NCI-H1436 (cell line): ENCODE measurements at regions not wholly inside any gene's neighbourhood (a gene's known extent, or its start where the extent isn't known, plus 50 kb on each side); places are given as distances from the start of the nearest gene placed in this dataset.
"Not testable (repeated sequence)": the region's sequence is repeated elsewhere in the genome, so short reads cannot be mapped to it uniquely, and the experiment has no call there.

Experiments
- DNase-seq: peaks from one replicate; lab custom pipeline; 2025; lab: John Stamatoyannopoulos, UW

DNA sequence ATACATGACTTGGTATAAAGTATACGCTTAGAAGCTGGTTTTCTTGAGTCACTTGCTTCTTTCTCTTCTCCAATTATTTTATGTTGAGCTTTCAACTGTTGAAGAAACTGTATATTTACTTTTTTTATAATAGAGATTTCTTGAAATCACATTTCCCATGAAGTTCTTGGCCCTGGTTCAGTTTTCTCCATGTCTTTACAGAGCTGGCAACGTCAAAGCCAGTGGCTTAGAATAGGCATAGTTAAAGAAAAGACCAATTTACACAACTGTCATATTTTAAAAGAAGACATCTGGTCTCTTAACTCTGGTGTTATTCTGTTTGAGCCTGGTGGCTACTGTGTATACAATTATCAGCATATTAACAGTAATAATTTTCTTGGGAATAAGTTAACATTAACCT is 1249.3 kb downstream of the CDH12 start:
- DNase-seq = no peak

DNA sequence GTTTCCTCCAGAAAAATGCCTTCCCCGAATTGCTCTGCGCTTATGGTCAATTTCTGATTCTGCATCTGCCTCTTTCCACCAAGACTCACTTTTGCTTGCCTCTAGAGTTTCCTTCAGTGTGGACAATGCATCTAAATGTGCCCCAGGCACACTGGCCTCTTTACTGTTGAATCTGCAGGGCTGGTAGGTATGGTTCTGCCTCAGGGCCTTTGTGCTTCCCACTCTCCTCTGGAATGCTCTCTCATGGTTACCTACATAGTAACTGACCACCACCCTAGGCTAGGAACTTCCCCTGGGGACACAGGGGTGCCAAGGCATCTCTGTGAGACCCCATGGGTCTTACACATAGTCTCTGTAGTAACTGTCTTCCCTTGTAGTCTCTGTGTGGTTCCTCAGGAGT is 1258.6 kb downstream of the CDH12 start:
- DNase-seq = no peak

DNA sequence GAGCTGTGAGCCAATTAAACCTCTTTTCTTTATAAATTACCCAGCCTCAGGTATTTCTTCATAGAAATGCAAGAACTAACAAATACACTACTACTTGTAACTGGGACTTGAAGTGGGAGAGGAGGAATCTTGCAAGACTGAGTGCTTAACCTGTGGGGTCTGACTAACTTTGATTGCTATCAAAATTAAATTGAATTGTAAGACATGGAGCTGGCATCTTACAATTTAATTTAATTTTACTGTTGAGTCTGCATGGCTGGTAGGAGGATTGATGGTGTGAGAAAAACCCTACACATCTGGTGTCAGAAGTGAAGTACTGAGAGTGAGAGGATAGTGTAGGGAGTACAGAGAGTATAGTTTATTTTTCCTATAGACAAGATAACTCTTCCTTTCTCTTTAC is 1259.9 kb downstream of the CDH12 start:
- no peak for DNase-seq

DNA sequence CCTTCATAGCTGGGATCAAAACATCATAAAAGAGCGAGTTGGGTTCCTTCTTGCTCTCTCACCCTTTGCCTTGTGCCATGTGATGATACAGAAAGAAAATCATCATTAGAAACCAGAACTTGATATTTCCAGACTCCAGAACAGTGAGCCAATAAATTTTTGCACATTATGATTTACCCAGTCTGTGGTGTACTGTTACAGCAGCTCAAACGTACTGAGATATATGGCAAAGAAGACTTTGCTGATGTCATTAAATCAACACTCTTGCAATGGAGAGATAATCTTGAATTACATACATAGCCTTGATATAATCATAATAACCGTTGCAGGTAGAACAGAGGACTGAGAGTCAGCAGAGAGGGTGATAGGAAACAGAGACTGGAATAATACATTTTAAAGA is 1271.6 kb downstream of the CDH12 start:
- no peak for DNase-seq

DNA sequence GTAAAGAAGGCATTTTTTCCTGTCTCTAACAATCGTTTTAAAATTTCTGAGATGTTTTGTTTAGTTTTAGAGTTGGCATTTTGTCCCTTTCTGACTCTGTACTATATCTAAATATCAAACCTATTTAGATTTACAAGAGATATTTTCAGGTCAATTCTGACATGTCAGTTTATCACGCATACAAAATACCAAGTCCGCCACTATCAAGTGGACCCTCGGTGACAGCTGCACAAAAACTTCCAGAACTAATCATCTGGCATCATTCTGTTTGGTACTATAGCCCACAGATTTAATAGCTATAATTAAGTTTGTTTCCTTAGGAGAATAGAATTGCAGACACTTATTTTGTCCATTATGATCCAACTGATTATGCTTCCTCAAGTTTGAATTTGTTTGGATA is 1278.2 kb downstream of the CDH12 start:
- peak; percentile 8 for DNase-seq

DNA sequence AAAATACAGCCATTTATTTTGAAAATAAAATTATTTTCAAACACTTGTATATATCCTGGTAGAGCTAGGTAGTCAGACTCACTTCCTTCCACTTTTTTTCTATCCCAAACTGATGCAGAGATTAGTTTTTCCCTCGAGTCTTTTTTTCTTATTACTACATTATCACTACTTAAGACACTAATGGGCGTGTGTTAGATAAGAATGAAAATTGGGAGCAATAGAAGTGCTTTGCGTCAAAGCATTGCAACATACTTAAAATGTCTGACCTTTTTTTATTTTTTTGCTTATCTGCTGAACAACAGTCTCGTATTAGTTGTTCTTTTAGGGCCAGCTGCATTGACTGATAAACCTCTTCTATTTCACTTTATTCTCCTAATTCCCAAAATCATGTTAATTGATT is 1278.7 kb downstream of the CDH12 start:
- DNase-seq = peak; percentile 21

DNA sequence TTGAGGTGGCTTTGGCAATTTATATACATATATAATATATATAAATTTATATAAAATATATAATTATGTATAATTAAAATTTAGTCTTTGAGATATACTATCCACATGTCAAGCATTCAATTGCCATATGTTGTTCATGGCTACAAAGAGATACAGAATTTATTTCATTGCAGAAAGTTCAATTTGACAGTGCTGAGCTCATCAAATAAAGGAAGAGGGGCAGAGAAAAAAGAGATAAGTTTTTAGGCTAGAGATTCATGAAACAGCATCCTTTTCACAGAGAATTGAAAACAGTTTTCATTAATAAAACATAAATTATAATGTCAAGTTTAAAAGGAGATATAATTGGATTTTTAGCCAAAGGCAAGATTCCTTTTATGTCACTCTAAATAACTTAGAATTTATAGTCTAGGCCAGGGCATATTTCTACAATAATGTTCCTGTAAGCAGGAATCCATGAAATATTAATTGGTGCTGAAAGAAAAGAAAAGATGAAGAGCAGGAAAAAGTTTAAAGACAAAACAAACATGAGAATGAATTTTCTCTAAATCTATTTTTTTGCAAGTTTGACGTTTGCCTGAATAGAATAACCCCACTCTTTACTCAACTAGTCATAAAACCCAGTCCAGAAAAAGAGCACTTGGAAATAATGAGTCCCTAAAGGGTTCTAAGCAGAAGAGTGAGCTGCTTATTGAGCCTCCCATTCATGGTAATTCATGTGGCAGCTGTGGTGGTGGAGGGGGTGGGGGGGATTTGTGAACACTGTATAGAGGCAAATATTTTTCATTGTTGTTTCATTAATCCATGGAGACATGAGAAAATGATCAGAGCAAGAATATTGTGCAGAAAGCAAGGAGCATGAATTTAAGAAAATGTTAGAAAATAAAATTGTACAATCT is 1279.5 kb downstream of the CDH12 start:
- DNase-seq = peak; percentile 72

DNA sequence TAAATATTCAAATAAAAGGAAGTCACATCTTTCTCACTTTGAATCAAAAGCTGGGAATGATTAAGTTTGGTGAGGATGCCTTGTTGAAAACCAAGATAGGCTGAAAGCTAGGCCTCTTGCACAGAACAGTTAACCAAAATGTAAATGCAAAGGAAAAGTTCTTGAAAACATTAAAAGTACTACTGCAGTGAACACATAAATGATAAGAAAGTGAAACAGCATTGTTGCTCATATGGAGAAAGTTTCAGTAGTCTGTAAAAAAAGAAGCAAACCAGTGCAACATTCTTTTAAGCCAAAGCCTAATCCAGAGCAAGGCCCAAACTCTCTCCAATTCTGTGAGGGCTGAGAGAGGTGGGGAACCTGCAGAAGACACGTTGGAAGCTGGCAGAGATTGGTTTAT is 1281.9 kb downstream of the CDH12 start:
- not testable (repeated sequence) for DNase-seq

DNA sequence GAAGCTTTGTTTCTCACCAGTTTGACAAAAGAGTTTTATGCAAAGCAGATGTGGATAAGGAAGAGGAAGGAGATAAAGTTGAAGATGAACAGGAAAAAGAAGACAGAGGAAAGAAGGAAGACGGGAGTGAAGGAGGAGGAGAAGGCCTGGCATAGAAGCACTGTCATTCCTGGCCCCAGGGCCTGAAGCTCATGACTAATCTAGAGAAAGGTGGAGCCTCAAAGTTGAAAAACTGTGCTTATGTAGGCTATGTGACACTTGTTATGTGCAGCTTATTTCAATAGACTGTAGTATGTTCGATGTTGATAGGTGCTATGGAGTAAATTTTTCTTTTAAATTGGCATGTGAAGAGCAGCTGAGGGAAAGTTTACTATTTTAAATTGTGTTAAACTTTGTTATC is 1294.0 kb downstream of the CDH12 start:
- DNase-seq = not testable (repeated sequence)

DNA sequence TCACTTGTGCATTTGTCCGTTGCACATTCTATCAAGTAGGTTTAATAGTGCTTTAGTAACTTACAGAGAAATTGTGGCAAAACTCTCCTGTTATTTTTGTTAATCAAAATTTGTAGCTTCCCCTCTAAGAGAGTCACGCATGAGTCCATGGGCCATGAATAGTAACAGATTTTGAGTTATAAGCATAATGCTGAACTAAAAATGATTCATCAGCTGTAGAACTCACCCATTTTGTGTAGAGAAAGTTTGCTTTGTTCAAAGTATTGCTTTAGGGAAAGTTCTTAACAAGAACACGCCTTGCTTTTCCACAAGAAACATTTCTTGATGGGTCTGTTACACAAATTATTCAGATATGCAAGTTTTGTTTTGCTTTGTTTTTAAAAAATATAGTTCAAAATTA is 1300.9 kb downstream of the CDH12 start:
- not testable (repeated sequence) for DNase-seq

DNA sequence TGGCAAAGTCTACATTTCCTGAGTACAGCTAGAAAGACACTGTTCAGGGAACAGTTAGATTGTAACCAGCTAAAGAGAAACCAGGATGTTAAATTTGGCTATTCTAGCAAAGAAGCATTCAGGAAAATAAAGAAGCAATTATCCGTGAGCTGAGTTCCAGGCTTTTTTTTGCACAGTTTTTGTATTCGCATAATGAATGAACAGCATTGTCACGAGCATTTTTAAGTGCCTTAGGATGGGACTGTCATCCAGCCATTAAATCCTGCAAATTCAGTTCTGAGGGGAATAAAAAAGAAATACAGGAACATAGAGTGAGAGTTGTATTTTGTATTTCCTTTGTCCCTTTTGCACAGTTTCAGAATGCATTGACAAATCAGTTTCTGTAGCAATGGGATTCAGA is 1302.2 kb downstream of the CDH12 start:
- DNase-seq = not testable (repeated sequence)

DNA sequence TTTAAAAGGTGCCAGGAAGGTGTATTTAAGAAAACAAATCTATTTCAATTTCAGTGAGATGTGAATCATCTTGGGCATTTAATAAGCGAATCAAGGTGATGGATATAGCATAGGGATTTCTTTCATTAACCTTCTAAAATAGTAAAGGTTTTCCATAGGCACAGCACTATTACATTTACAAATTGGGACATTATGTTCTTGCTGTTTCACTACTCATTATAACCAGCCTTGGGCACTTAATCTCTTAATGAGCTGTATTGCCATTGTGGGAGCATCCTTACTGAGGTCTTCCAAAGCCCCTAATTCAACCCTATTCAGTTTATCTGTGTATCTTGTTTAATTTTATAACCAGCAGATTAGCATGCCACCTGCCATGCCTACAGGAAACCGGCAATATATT is 1305.5 kb downstream of the CDH12 start:
- DNase-seq = not testable (repeated sequence)

DNA sequence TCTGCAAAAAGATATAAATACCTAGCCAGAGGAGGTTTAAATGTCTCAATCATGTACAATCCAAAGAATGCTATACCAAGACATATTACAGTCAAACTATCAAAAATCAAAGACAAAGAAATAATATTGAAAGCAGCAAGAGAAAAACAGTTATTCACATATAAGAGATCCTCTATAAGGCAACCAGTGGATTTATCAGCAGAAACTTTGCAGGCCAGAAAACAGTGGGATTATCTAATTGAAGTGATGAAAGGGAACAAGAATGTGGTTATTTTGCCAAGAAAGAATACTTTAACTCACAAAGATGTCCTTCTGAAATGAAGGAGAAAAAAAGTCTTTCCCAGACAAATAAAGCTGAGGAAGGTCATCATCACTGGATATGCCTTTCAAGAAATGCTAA is 1318.0 kb downstream of the CDH12 start:
- not testable (repeated sequence) for DNase-seq

DNA sequence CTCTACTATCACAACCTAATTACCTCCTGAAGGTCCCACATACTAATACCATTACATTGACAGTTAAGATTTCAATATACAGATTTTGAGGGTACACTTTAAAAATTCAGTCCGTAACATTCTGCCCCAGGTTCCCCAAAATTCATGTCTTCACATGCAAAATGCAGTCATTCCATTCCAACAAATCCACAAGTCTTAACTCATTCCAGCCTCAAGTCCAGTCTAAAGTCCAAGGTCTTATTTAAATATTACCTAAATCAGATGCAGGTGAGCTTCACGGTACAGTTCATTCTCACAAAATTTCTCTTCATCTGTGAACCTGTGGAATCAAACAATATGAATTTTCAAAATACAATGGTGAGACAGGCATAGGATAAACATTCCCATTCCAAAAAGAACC is 1332.0 kb downstream of the CDH12 start:
- DNase-seq = not testable (repeated sequence)

DNA sequence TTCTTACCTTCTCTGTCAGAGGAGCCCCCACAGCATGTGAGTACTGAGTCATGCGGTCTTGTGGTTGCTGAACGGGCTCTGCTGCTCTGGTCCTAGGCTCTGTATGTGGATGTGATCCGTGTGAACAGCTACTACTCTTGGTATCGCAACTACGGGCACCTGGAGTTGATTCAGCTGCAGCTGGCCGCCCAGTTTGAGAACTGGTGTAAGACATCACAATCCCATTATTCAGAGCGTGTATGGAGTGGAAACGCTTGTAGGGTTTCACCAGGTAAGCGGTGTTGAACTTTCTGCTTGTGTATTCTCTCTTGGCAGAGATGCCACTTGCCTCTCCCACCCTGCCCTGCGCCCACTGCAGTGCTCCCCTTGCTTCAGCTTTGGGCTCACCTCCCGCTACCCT is 1356.2 kb downstream of the CDH12 start:
- not testable (repeated sequence) for DNase-seq

DNA sequence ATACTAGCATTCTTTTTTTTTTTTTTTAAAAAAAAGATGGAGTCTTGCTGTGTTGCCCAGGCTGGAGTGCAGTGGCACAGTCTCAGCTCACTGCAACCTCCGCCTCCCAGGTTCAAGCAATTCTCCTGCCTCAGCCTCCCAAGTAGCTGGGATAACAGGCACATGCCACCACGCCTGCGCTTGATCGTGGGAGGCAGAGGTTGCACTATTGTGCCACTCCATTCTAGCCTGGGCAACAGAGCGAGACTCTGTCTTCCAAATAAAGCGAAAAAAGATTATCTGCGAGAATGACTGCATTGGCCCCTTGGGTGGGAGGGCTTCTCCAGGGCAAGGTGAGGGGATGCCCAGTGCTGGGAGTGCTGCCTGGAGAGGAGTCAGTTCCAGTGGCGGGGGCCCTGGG is 1357.1 kb downstream of the CDH12 start:
- DNase-seq = not testable (repeated sequence)

DNA sequence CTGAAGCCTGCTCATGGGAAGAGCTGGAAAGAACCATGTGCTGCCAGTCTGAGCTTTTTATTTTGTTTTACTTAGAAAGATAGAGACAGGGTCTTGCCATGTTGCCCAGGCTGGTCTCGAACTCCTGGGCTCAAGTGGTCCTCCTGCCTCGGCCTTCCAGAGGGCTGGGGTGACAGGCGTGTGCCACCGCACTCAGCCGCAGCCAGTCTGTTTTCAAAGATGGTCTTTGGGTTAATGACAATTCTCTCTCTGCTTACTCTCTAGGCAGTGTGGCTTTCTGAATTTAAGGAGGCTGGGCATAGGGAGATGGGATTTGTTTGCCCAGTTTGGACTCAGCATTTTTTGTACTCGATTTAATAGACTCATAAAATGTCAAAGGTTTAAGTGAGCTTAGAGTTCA is 1357.9 kb downstream of the CDH12 start:
- not testable (repeated sequence) for DNase-seq

DNA sequence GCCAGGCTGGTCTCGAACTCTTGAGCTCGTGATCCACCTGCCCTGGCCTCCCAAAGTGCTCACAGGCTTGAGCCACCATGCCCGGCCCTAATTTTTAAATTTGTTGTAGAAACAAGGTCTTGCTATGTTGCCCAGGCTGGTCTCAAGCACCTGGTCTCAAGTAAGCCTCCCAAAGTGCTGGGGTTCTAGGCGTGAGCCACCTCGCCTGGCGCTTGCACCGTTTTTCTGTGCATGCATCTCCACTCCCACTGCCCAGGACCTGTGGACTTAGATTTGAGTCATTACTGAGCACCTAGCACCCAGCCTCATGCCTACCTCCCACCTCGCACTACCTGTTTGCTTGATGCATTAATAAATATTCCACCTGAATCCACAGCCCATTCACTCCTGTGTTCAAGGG is 1359.1 kb downstream of the CDH12 start:
- not testable (repeated sequence) for DNase-seq

DNA sequence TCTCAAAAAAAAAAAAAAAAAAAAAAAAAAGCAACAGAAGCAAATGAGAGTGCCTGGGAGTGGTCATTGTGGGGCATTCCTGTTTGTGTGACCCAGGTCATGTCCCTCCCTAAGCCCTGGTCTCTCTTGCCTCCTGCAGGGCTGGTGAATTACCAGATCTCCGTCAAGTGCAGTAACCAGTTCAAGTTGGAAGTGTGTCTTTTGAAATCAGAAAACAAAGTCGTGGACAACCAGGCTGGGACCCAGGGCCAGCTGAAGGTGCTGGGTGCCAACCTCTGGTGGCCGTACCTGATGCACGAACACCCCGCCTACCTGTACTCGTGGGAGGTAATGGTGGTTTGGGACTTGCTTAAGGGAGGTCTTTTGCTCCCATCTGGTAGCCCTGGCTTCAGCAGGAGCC is 1362.0 kb downstream of the CDH12 start:
- not testable (repeated sequence) for DNase-seq

DNA sequence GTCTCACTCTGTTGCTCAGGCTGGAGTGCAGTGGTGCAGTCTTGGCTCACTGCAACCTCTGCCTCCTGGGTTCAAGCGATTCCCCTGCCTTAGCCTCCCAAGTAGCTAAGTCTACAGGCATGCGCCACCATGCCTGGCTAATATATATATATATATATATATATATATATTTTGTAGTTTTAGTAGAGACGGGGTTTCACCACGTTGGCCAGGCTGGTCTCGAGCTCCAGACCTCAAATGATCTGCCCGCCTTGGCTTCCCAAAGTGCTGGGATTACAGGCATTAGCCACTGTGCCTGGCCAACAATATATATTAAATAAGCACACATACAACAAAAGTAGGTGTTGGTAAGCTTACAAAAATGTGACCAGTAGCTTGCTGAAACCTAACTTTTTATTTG is 1364.3 kb downstream of the CDH12 start:
- DNase-seq = not testable (repeated sequence)

DNA sequence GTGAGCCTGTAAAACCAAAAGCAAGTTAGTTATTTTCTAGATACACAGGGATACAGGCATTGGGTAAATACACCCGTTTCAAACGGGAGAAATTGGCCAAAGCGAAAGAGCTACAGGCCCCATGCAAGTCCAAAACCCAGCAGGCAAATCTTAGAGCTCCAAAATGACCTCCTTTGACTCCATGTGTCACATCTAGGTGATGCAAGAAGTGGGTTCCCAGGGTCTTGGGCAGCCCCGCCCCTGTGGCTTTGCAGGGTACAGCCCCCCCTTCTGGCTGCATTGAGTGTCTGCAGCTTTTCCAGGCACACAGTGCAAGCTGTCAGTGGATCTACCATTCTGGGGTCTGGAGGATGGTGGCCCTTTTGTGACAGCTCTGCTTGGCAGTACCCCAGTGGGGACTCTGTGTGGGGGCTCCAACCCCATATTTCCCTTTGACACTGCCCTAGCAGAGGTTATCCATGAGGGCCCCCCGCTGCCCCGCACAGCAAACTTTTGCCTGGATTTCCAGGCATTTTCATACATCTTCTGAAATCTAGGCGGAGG is 1367.6 kb downstream of the CDH12 start:
- DNase-seq = not testable (repeated sequence)

DNA sequence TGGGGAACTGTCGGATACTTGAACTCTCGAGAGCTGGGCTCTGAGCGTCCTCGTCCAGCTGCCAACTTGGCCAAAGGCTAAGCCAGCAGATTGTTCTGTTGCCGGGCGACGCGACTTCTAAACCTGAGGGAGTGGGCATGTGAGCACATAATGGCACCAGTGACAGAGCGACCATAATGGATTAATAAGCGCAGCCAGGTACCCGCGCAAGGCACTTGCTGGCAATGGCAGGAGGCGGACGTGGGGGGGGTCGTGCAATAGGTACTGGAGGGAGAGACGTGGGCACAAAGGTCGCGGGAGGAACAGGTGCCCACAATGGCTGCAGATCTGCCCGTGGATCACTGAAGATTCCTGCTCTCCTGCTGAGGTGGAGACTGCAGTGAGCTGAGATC is 1368.7 kb downstream of the CDH12 start:
- not testable (repeated sequence) for DNase-seq

DNA sequence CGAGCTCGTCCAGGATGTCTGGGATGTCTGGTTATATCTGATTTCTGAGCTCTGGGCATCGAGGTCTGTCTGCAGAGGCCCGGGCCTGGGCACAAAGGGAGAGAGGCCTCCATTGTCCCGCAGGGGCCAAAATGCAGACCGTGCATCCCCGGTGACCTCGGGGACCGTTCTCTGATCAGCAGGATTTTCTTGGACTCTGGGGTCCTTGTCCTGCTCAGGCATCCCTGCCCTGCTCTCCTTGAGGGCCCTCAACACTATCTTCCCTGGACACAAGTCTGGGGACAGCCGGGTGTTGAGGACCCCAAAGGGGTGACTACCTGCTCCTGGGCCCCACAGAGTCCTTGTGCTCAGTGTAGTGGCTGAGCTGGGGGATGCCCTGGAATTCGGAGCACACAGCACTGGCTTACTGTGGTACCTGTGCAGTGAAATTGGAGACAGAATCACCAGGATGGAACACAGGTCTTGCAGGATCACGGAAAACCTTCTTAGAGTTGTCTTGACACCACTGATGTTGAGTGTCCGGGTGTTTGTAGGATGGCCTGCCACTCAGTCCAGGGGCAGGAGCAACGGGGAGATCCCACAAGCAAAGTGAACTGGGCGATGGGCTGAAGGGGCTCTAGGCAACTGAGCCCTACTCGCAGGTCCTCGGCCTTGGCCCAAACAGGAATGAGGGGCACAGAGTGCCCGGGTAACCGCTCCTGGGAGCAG is 1369.2 kb downstream of the CDH12 start:
- not testable (repeated sequence) for DNase-seq
